Liver (tissue), 8 donors: ENCODE measurements at regions not wholly inside any gene's neighbourhood (a gene's known extent, or its start where the extent isn't known, plus 50 kb on each side); places are given as distances from the start of the nearest gene placed in this dataset.

Source experiments
- DNase-seq: peaks from one replicate; pipeline ENCODE4 v3.0.0-alpha.2; 2017; ENCODE audit warnings: low spot score
- H3K27ac ChIP-seq, 2 donors: one replicate each; pipeline ENCODE4 v1.7.0; 2013; ENCODE audit warnings: inconsistent platforms in 2 of 2, low read length in 2 of 2, control low read depth in 1 of 2, low read depth in 1 of 2, mild to moderate bottlenecking in 1 of 2
- H3K27me3 ChIP-seq, 4 donors: one replicate each; pipeline versions ENCODE4 v1.6.1 to v1.7.0; 2013; ENCODE audit warnings: low read length in 3 of 4, inconsistent platforms in 1 of 4, mild to moderate bottlenecking in 1 of 4, moderate library complexity in 1 of 4; ENCODE audit not compliant: control insufficient read depth in 4 of 4, insufficient read depth in 4 of 4
- H3K36me3 ChIP-seq, 4 donors: one replicate each; pipeline versions ENCODE4 v1.6.1 to v1.7.0; 2013; ENCODE audit warnings: low read length in 3 of 4, mild to moderate bottlenecking in 3 of 4, low read depth in 1 of 4, moderate library complexity in 1 of 4; ENCODE audit not compliant: control insufficient read depth in 4 of 4, insufficient read depth in 3 of 4
- H3K4me1 ChIP-seq, 4 donors: one replicate each; pipeline versions ENCODE4 v1.6.1 to v1.7.0; 2013; ENCODE audit warnings: low read length in 3 of 4, mild to moderate bottlenecking in 3 of 4, moderate library complexity in 1 of 4; ENCODE audit not compliant: control insufficient read depth in 4 of 4, insufficient read depth in 4 of 4
- H3K4me3 ChIP-seq, 3 donors: one replicate each; pipeline versions ENCODE4 v1.6.1 to v1.7.0; 2013; ENCODE audit warnings: low read length in 3 of 3, control low read depth in 1 of 3, low read depth in 1 of 3, mild to moderate bottlenecking in 1 of 3
- H3K9ac ChIP-seq, 2 donors: one replicate each; pipeline ENCODE4 v1.7.0; 2013; ENCODE audit warnings: low read length in 2 of 2, mild to moderate bottlenecking in 2 of 2, moderate library complexity in 2 of 2, control low read depth in 1 of 2, low read depth in 1 of 2
- H3K9me3 ChIP-seq, 4 donors: one replicate each; pipeline versions ENCODE4 v1.6.1 to v1.7.0; 2013; ENCODE audit warnings: low read length in 3 of 4; ENCODE audit not compliant: control insufficient read depth in 4 of 4
- EGR1 ChIP-seq, 2 donors: IDR thresholded peaks; 2 replicates each; pipeline ENCODE4 v1.6.1; 2016 to 2018; ENCODE audit warnings: antibody characterized with exemption in 2 of 2, low read depth in 2 of 2
- FOXA1 ChIP-seq: IDR thresholded peaks from 2 replicates; pipeline ENCODE4 v1.6.1; 2016; ENCODE audit warnings: antibody characterized with exemption
- FOXA2 ChIP-seq: IDR thresholded peaks from 2 replicates; pipeline ENCODE4 v1.6.1; 2016; ENCODE audit warnings: antibody characterized with exemption
- GABPA ChIP-seq, 2 donors: IDR thresholded peaks in 1 of 2; conservative IDR thresholded peaks in 1 of 2; 2 replicates each; pipeline ENCODE4 v1.6.1; 2016; ENCODE audit warnings: antibody characterized with exemption in 2 of 2, mild to moderate bottlenecking in 1 of 2, moderate library complexity in 1 of 2
- HNF4A ChIP-seq, 2 donors: conservative IDR thresholded peaks; 2 replicates each; pipeline ENCODE4 v1.6.1; 2016; ENCODE audit warnings: antibody characterized with exemption in 2 of 2, mild to moderate bottlenecking in 2 of 2
- HNF4G ChIP-seq: IDR thresholded peaks from 2 replicates; pipeline ENCODE4 v1.6.1; 2016; ENCODE audit warnings: antibody characterized with exemption
- JUND ChIP-seq, 2 donors: IDR thresholded peaks; 2 replicates each; pipeline ENCODE4 v1.6.1; 2016; ENCODE audit warnings: antibody characterized with exemption in 2 of 2
- NR2F2 ChIP-seq: IDR thresholded peaks from 2 replicates; pipeline ENCODE4 v1.6.1; 2016; ENCODE audit warnings: antibody characterized with exemption
- RAD21 ChIP-seq, 2 donors: IDR thresholded peaks; 2 replicates each; pipeline ENCODE4 v1.6.1; 2016; ENCODE audit warnings: antibody characterized with exemption in 2 of 2, mild to moderate bottlenecking in 2 of 2
- RXRA ChIP-seq, 2 donors: IDR thresholded peaks; 2 replicates each; pipeline ENCODE4 v1.6.1; 2017 to 2018; ENCODE audit warnings: antibody characterized with exemption in 2 of 2, mild to moderate bottlenecking in 1 of 2
- SP1 ChIP-seq: IDR thresholded peaks from 2 replicates; pipeline ENCODE4 v1.6.1; 2018; ENCODE audit warnings: antibody characterized with exemption, mild to moderate bottlenecking
- TAF1 ChIP-seq: conservative IDR thresholded peaks from 2 replicates; pipeline ENCODE4 v1.6.1; 2016; ENCODE audit warnings: antibody characterized with exemption, mild to moderate bottlenecking
- YY1 ChIP-seq: IDR thresholded peaks from 2 replicates; pipeline ENCODE4 v1.6.1; 2016; ENCODE audit warnings: antibody characterized with exemption, mild to moderate bottlenecking
- WGBS: extraction: QIAGEN DNeasy Blood & Tissue Kit; methylation state at CpG from one replicate; pipeline ENCODE4 v1.1.7; 2013; 5-methylcytosine and 5-hydroxymethylcytosine counted together
- TF ChIP-seq, protein P1 (sequence below): IDR thresholded peaks from 2 replicates; pipeline ENCODE4 v1.6.1; 2016; ENCODE audit warnings: antibody characterized with exemption
- TF ChIP-seq, protein P2 (sequence below): fragments of 150-350 bp; IDR thresholded peaks from 2 replicates; pipeline ENCODE4 v1.5.1; 2017; ENCODE audit warnings: improper control_type of control experiment, low read depth, low read length; ENCODE audit not compliant: missing input control
- TF ChIP-seq, protein P3 (sequence below): IDR thresholded peaks from 2 replicates; pipeline ENCODE4 v1.6.1; 2016; ENCODE audit warnings: antibody characterized with exemption
- TF ChIP-seq, protein P4 (sequence below): IDR thresholded peaks from 2 replicates; pipeline ENCODE4 v1.6.1; 2016; ENCODE audit warnings: antibody characterized with exemption
- TF ChIP-seq, protein P5 (sequence below): IDR thresholded peaks from 2 replicates; pipeline ENCODE4 v1.6.1; 2016; ENCODE audit warnings: antibody characterized with exemption, mild to moderate bottlenecking
- donor health status: healthy.
- donor health status: healthy.
- donor health status: healthy.
- donor health status: healthy.
- donor health status: healthy.

DNA sequence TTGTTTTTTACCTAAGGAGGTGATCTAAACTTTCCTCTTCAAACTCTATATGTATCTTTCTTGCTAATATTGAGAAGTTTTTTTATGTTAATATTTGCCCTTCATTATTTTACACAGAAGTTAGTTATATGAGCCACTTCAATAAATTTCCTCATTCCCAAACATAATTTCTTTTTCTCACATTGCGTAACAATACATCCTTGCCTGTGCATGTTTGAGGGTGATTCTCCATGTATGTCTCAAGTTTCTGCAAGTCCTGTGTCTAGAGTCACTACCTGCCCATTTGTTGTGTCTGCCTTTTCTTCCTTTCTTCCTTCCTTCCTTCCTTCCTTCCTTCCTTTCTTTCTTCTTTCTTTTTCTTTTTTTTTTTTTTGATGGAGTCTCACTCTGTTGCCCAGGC, 2057.9 kb downstream of the PCDH7 start:
- 98% methylated on average over 1 of the region's 1 CpG for WGBS
- no peak for TF ChIP-seq TAF1
- TF ChIP-seq, protein P1, sequence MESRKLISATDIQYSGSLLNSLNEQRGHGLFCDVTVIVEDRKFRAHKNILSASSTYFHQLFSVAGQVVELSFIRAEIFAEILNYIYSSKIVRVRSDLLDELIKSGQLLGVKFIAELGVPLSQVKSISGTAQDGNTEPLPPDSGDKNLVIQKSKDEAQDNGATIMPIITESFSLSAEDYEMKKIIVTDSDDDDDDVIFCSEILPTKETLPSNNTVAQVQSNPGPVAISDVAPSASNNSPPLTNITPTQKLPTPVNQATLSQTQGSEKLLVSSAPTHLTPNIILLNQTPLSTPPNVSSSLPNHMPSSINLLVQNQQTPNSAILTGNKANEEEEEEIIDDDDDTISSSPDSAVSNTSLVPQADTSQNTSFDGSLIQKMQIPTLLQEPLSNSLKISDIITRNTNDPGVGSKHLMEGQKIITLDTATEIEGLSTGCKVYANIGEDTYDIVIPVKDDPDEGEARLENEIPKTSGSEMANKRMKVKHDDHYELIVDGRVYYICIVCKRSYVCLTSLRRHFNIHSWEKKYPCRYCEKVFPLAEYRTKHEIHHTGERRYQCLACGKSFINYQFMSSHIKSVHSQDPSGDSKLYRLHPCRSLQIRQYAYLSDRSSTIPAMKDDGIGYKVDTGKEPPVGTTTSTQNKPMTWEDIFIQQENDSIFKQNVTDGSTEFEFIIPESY: no peak
- TF ChIP-seq, protein P2, sequence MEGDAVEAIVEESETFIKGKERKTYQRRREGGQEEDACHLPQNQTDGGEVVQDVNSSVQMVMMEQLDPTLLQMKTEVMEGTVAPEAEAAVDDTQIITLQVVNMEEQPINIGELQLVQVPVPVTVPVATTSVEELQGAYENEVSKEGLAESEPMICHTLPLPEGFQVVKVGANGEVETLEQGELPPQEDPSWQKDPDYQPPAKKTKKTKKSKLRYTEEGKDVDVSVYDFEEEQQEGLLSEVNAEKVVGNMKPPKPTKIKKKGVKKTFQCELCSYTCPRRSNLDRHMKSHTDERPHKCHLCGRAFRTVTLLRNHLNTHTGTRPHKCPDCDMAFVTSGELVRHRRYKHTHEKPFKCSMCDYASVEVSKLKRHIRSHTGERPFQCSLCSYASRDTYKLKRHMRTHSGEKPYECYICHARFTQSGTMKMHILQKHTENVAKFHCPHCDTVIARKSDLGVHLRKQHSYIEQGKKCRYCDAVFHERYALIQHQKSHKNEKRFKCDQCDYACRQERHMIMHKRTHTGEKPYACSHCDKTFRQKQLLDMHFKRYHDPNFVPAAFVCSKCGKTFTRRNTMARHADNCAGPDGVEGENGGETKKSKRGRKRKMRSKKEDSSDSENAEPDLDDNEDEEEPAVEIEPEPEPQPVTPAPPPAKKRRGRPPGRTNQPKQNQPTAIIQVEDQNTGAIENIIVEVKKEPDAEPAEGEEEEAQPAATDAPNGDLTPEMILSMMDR: no peak

DNA sequence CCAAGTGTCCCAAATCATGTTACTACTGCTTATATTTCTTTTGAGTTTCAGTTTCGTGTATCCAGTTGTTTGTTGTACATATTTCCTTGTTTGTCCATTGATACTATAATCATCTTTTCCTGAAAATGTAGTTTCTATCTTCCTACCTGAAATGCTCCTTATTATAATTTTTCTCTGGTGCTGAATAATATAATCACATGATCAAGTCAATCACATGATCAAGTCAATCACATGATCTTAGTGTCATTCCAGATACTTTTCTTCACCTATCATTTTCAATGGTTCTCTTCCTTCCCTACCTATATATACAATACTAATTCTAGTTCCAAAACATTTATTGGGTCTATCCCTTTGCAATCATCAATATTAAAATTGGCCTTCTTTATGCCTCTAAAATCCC, 2058.8 kb downstream of the PCDH7 start:
- Histone ChIP-seq H3K4me1 (peaks cover 0 to 22% (median 18%) of the 10 kb centered on the region in 4 donors), H3K9me3 (no peaks in the 10 kb centered on the region), H3K36me3 (no peaks in the 10 kb centered on the region), H3K4me3 (no peak overlapping the region), H3K9ac (no peak overlapping the region), H3K27ac (no peak overlapping the region), H3K27me3 (no peaks in the 10 kb centered on the region)
- TF ChIP-seq EGR1 (IDR thresholded peaks at IDR 0.05; ENCODE audit: low read depth in 2 of 2) (no peak), RAD21 (IDR thresholded peaks at IDR 0.05) (no peak), YY1 (no peak), HNF4A (conservative IDR thresholded peaks at IDR 0.05) (no peak), NR2F2 (no peak), FOXA1 (no peak), SP1 (no peak), GABPA (IDR thresholded peaks at IDR 0.05 in 1 of 2, conservative IDR thresholded peaks at IDR 0.05 in 1 of 2) (no peak), JUND (IDR thresholded peaks at IDR 0.05) (no peak), TAF1 (no peak), FOXA2 (no peak), RXRA (IDR thresholded peaks at IDR 0.05) (no peak), HNF4G (no peak)
- TF ChIP-seq, protein P3, sequence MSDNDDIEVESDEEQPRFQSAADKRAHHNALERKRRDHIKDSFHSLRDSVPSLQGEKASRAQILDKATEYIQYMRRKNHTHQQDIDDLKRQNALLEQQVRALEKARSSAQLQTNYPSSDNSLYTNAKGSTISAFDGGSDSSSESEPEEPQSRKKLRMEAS: no peak
- TF ChIP-seq, protein P4, sequence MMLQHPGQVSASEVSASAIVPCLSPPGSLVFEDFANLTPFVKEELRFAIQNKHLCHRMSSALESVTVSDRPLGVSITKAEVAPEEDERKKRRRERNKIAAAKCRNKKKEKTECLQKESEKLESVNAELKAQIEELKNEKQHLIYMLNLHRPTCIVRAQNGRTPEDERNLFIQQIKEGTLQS: no peak
- TF ChIP-seq, protein P2: no peak
- TF ChIP-seq, protein P5, sequence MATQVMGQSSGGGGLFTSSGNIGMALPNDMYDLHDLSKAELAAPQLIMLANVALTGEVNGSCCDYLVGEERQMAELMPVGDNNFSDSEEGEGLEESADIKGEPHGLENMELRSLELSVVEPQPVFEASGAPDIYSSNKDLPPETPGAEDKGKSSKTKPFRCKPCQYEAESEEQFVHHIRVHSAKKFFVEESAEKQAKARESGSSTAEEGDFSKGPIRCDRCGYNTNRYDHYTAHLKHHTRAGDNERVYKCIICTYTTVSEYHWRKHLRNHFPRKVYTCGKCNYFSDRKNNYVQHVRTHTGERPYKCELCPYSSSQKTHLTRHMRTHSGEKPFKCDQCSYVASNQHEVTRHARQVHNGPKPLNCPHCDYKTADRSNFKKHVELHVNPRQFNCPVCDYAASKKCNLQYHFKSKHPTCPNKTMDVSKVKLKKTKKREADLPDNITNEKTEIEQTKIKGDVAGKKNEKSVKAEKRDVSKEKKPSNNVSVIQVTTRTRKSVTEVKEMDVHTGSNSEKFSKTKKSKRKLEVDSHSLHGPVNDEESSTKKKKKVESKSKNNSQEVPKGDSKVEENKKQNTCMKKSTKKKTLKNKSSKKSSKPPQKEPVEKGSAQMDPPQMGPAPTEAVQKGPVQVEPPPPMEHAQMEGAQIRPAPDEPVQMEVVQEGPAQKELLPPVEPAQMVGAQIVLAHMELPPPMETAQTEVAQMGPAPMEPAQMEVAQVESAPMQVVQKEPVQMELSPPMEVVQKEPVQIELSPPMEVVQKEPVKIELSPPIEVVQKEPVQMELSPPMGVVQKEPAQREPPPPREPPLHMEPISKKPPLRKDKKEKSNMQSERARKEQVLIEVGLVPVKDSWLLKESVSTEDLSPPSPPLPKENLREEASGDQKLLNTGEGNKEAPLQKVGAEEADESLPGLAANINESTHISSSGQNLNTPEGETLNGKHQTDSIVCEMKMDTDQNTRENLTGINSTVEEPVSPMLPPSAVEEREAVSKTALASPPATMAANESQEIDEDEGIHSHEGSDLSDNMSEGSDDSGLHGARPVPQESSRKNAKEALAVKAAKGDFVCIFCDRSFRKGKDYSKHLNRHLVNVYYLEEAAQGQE: no peak
- TF ChIP-seq, protein P1: no peak
- no peak for DNase-seq
- WGBS: 85% methylated on average over 1 of the region's 1 CpG

More for the DNA sequence above, 2057.9 kb downstream of the PCDH7 start:
- peaks cover 0 to 22% (median 18%) of the 10 kb centered on the region in 4 donors for H3K4me1 ChIP-seq
- H3K9me3 ChIP-seq: no peaks in the 10 kb centered on the region
- H3K27me3 ChIP-seq: no peaks in the 10 kb centered on the region
- no peak for DNase-seq
- H3K9ac ChIP-seq: no peak overlapping the region
- no peak overlapping the region for H3K27ac ChIP-seq
- H3K4me3 ChIP-seq: no peak overlapping the region
- no peaks in the 10 kb centered on the region for H3K36me3 ChIP-seq
